HEK293 (cell line): ENCODE measurements at regions not wholly inside any gene's neighbourhood (a gene's known extent, or its start where the extent isn't known, plus 50 kb on each side); places are given as distances from the start of the nearest gene placed in this dataset.

Source experiments
- AEBP2 ChIP-seq: fragments of 450-650 bp; formaldehyde crosslinking; IDR thresholded peaks from 2 replicates; pipeline ENCODE4 v1.5.1; 2016; ENCODE audit warnings: missing biosample characterization, missing genetic modification characterization, borderline replicate concordance
- EGR2 ChIP-seq: fragments of 450-650 bp; formaldehyde crosslinking; IDR thresholded peaks from 2 replicates; pipeline ENCODE4 v1.5.1; 2016; ENCODE audit warnings: low read depth, missing biosample characterization, missing genetic modification characterization
- ELK4 ChIP-seq: IDR thresholded peaks from 2 replicates; pipeline ENCODE4 v1.6.1; 2011; ENCODE audit warnings: mild to moderate bottlenecking, low read depth, low read length, borderline replicate concordance
- HOXA7 ChIP-seq: sonication (generic); formaldehyde crosslinking; IDR thresholded peaks from 2 replicates; pipeline ENCODE4 v1.8.1; 2022; ENCODE audit warnings: missing genetic modification reagents, borderline replicate concordance
- HOXC10 ChIP-seq: sonication (generic); formaldehyde crosslinking; IDR thresholded peaks from 2 replicates; pipeline ENCODE4 v1.8.1; 2023; ENCODE audit warnings: mild to moderate bottlenecking, missing genetic modification reagents
- HOXD13 ChIP-seq: sonication (generic); formaldehyde crosslinking; IDR thresholded peaks from 2 replicates; pipeline ENCODE4 v1.8.0; 2022; ENCODE audit warnings: missing genetic modification reagents, borderline replicate concordance
- PATZ1 ChIP-seq: fragments of 450-650 bp; formaldehyde crosslinking; IDR thresholded peaks from 2 replicates; pipeline ENCODE4 v1.5.1; 2016; ENCODE audit warnings: missing biosample characterization, missing genetic modification characterization
- PBX3 ChIP-seq: sonication (generic); formaldehyde crosslinking; IDR thresholded peaks from 2 replicates; pipeline ENCODE4 v1.8.1; 2022; ENCODE audit warnings: mild to moderate bottlenecking, moderate library complexity, missing genetic modification reagents
- PRDM1 ChIP-seq: fragments of 450-650 bp; formaldehyde crosslinking; IDR thresholded peaks from 2 replicates; pipeline ENCODE4; 2016; ENCODE audit warnings: missing biosample characterization, missing genetic modification characterization
- ZBTB11 ChIP-seq: fragments of 450-650 bp; formaldehyde crosslinking; conservative IDR thresholded peaks from 2 replicates; pipeline ENCODE4 v1.5.1; 2016; ENCODE audit warnings: low read depth, missing biosample characterization, missing genetic modification characterization
- ZBTB7A ChIP-seq: fragments of 450-650 bp; formaldehyde crosslinking; IDR thresholded peaks from 2 replicates; pipeline ENCODE4 v1.5.1; 2016; ENCODE audit warnings: low read depth, missing biosample characterization, missing genetic modification characterization
- ZFP37 ChIP-seq: fragments of 450-650 bp; formaldehyde crosslinking; IDR thresholded peaks from 2 replicates; pipeline ENCODE4 v1.5.1; 2016; ENCODE audit warnings: missing biosample characterization, missing genetic modification characterization
- ZNF146 ChIP-seq: fragments of 450-650 bp; formaldehyde crosslinking; IDR thresholded peaks from 2 replicates; pipeline ENCODE4 v1.5.1; 2016; ENCODE audit warnings: missing biosample characterization, missing genetic modification characterization
- ZNF16 ChIP-seq: fragments of 450-650 bp; formaldehyde crosslinking; IDR thresholded peaks from 2 replicates; pipeline ENCODE4 v1.5.1; 2016; ENCODE audit warnings: low read depth, missing biosample characterization, missing genetic modification characterization
- ZNF169 ChIP-seq: fragments of 450-650 bp; formaldehyde crosslinking; IDR thresholded peaks from 2 replicates; pipeline ENCODE4 v1.5.1; 2016; ENCODE audit warnings: missing biosample characterization, missing genetic modification characterization
- ZNF2 ChIP-seq: fragments of 450-650 bp; formaldehyde crosslinking; IDR thresholded peaks from 2 replicates; pipeline ENCODE4 v1.5.1; 2016; ENCODE audit warnings: missing biosample characterization, missing genetic modification characterization
- ZNF221 ChIP-seq: fragments of 450-650 bp; formaldehyde crosslinking; IDR thresholded peaks from 2 replicates; pipeline ENCODE4 v1.5.1; 2017; ENCODE audit warnings: missing biosample characterization, missing genetic modification characterization, borderline replicate concordance
- ZNF354C ChIP-seq: fragments of 450-650 bp; formaldehyde crosslinking; IDR thresholded peaks from 2 replicates; pipeline ENCODE4 v1.5.1; 2016; ENCODE audit warnings: missing biosample characterization, missing genetic modification characterization, low read depth, borderline replicate concordance
- ZNF433 ChIP-seq: fragments of 450-650 bp; formaldehyde crosslinking; IDR thresholded peaks from 2 replicates; pipeline ENCODE4 v1.5.1; 2016; ENCODE audit warnings: missing biosample characterization, missing genetic modification characterization, low read depth
- ZNF513 ChIP-seq: fragments of 450-650 bp; IDR thresholded peaks from 2 replicates; pipeline ENCODE4 v1.5.1; 2018; ENCODE audit warnings: missing biosample characterization, missing genetic modification characterization
- ZNF664 ChIP-seq: fragments of 450-650 bp; formaldehyde crosslinking; IDR thresholded peaks from 2 replicates; pipeline ENCODE4 v1.5.1; 2016; ENCODE audit warnings: missing biosample characterization, missing genetic modification characterization
- ZNF791 ChIP-seq: fragments of 450-650 bp; formaldehyde crosslinking; IDR thresholded peaks from 2 replicates; pipeline ENCODE4 v1.5.1; 2016; ENCODE audit warnings: missing biosample characterization, missing genetic modification characterization
- ZSCAN5A ChIP-seq: fragments of 450-650 bp; formaldehyde crosslinking; IDR thresholded peaks from 2 replicates; pipeline ENCODE4 v1.5.1; 2016; ENCODE audit warnings: missing biosample characterization, missing genetic modification characterization

- TF ChIP-seq ZBTB11 (tag by site-specific recombination) (no peak), ZNF354C (tag by site-specific recombination) (no peak), PRDM1 (tag by site-specific recombination) (peak; percentile 92), HOXA7 (CRISPR knock-in tag) (no peak), PBX3 (CRISPR knock-in tag) (no peak), ZNF664 (peak; percentile 58; the same call in 1 of the 2 replicates), AEBP2 (tag by site-specific recombination) (no peak), EGR2 (no peak), ZNF513 (tag by site-specific recombination) (peak; percentile 80), ZNF791 (no peak), ZNF169 (tag by site-specific recombination) (no peak), ZSCAN5A (no peak), HOXD13 (no peak), ZBTB7A (tag by site-specific recombination) (no peak), ZNF2 (peak; percentile 92), PATZ1 (tag by site-specific recombination) (peak; percentile 54), ZNF433 (tag by site-specific recombination) (no peak), HOXC10 (no peak), ZNF146 (no peak), ELK4 (no peak), ZNF221 (tag by site-specific recombination) (no peak), ZNF16 (tag by site-specific recombination) (no peak), ZFP37 (tag by site-specific recombination) (peak; percentile 75)
- TF ChIP-seq, all 188 proteins: peak for 70
Measured at GRCh38 chr14:100476012-100476822, 111.0 kb downstream of the BEGAIN start (continued).
